ENCODE measurements at regions not wholly inside any gene's neighbourhood (a gene's known extent, or its start where the extent isn't known, plus 50 kb on each side); places are given as distances from the start of the nearest gene placed in this dataset.

GRCh38 chr3:88668180-88668579 lies 439.2 kb upstream of the EPHA3 start:
- no peaks in the 10 kb centered on the region for H3K27me3 ChIP-seq
- no peaks in the 10 kb centered on the region for H3K9me3 ChIP-seq
- TF ChIP-seq CTCF (IDR thresholded peaks at IDR 0.05; ENCODE audit: low read depth, low read length): no peak
- DNase-seq: no peak
- no peaks in the 10 kb centered on the region for H3K36me3 ChIP-seq
- no peak overlapping the region for H3K4me3 ChIP-seq (ENCODE audit: low read depth, low read length)
- H3K4me1 ChIP-seq: no peaks in the 10 kb centered on the region

- Histone ChIP-seq H3K9me3 (no peaks in the 10 kb centered on the region), H3K4me3 (ENCODE audit: low read depth, low read length) (no peak overlapping the region), H3K36me3 (no peaks in the 10 kb centered on the region), H3K4me1 (no peaks in the 10 kb centered on the region), H3K27me3 (no peaks in the 10 kb centered on the region)
- no peak for DNase-seq
- no peak for TF ChIP-seq CTCF (IDR thresholded peaks at IDR 0.05; ENCODE audit: low read depth, low read length)
Observed at GRCh38 chr3:88671573-88671972, 435.8 kb upstream of the EPHA3 start.

GRCh38 chr3:88677298-88677697 lies 430.1 kb upstream of the EPHA3 start:
- no peak for DNase-seq
- Histone ChIP-seq H3K9me3 (no peaks in the 10 kb centered on the region), H3K4me1 (no peaks in the 10 kb centered on the region), H3K4me3 (ENCODE audit: low read depth, low read length) (no peak overlapping the region), H3K36me3 (no peaks in the 10 kb centered on the region), H3K27me3 (no peaks in the 10 kb centered on the region)
- TF ChIP-seq CTCF (IDR thresholded peaks at IDR 0.05; ENCODE audit: low read depth, low read length): no peak

GRCh38 chr3:88678747-88679146 lies 428.7 kb upstream of the EPHA3 start:
- DNase-seq: no peak
- no peaks in the 10 kb centered on the region for H3K27me3 ChIP-seq
- H3K4me3 ChIP-seq (ENCODE audit: low read depth, low read length): no peak overlapping the region
- no peak for TF ChIP-seq CTCF (IDR thresholded peaks at IDR 0.05; ENCODE audit: low read depth, low read length)
- no peaks in the 10 kb centered on the region for H3K9me3 ChIP-seq
- H3K4me1 ChIP-seq: no peaks in the 10 kb centered on the region
- no peaks in the 10 kb centered on the region for H3K36me3 ChIP-seq

- Histone ChIP-seq H3K27me3 (no peaks in the 10 kb centered on the region), H3K9me3 (no peaks in the 10 kb centered on the region), H3K4me1 (no peaks in the 10 kb centered on the region), H3K4me3 (ENCODE audit: low read depth, low read length) (no peak overlapping the region), H3K36me3 (no peaks in the 10 kb centered on the region)
- no peak for DNase-seq
- TF ChIP-seq CTCF (IDR thresholded peaks at IDR 0.05; ENCODE audit: low read depth, low read length): no peak
Observed at GRCh38 chr3:88690287-88690686, 417.1 kb upstream of the EPHA3 start.

- no peak for TF ChIP-seq CTCF (IDR thresholded peaks at IDR 0.05; ENCODE audit: low read depth, low read length)
- no peaks in the 10 kb centered on the region for H3K36me3 ChIP-seq
- no peaks in the 10 kb centered on the region for H3K27me3 ChIP-seq
- H3K4me1 ChIP-seq: no peaks in the 10 kb centered on the region
- H3K4me3 ChIP-seq (ENCODE audit: low read depth, low read length): no peak overlapping the region
- no peaks in the 10 kb centered on the region for H3K9me3 ChIP-seq
- DNase-seq: no peak
Observed at GRCh38 chr3:88691081-88691480, 416.3 kb upstream of the EPHA3 start.

Data from BE2C (cell line).